C1 segment of cervical spinal cord (tissue), 14 donors: ENCODE measurements at regions not wholly inside any gene's neighbourhood (a gene's known extent, or its start where the extent isn't known, plus 50 kb on each side); places are given as distances from the start of the nearest gene placed in this dataset.

ENCODE experiments used
- DNase-seq, 14 donors: peaks; one replicate each; lab custom pipeline; 2025; lab: John Stamatoyannopoulos, UW

- no peak for DNase-seq
These were observed 1030.9 kb downstream of the NAALADL2 start for GRCh38 chr3:175890066-175890465.

GRCh38 chr3:175885231-175885766, 1026.2 kb downstream of the NAALADL2 start:
- DNase-seq: no peak

- DNase-seq: no peak
These were observed 1020.3 kb downstream of the NAALADL2 start for GRCh38 chr3:175879417-175879816.

- DNase-seq: no peak
These were observed 1010.3 kb downstream of the NAALADL2 start for GRCh38 chr3:175869404-175869803.

GRCh38 chr3:175868626-175869025, 1009.5 kb downstream of the NAALADL2 start:
- no peak for DNase-seq

GRCh38 chr3:175865724-175866123, 1006.6 kb downstream of the NAALADL2 start:
- no peak for DNase-seq

GRCh38 chr3:175861916-175862315, 1002.8 kb downstream of the NAALADL2 start:
- no peak for DNase-seq
